ENCODE measurements at regions not wholly inside any gene's neighbourhood (a gene's known extent, or its start where the extent isn't known, plus 50 kb on each side); places are given as distances from the start of the nearest gene placed in this dataset.

- H3K36me3 ChIP-seq = no peaks in the 10 kb centered on the region
- H3K4me1 ChIP-seq (ENCODE audit: insufficient read depth) = no peaks in the 10 kb centered on the region
- TF ChIP-seq POLR2A (IDR thresholded peaks at IDR 0.05) (no peak), CTCF (IDR thresholded peaks at IDR 0.05) (no peak), EP300 (IDR thresholded peaks at IDR 0.05) (no peak)
- no peak overlapping the region for H3K27ac ChIP-seq
- no peaks in the 10 kb centered on the region for H3K27me3 ChIP-seq
- no peaks in the 10 kb centered on the region for H3K9me3 ChIP-seq
- no peak for DNase-seq
- 6 to 26% (median 22%) methylated on average over 2 of the region's 2 CpGs for WGBS, 3 donors
- intact Hi-C loops (cut with DNase I) = loop anchor here in 1 of 4 donors (10.0 kb wide), 1 partner anchor 112 kb away; no protein-coding TSS in a partner anchor
- H3K4me3 ChIP-seq = no peak overlapping the region
Measured at GRCh38 chr9:26742828-26743476, 149.7 kb downstream of the CAAP1 start.

- intact Hi-C loops (cut with DNase I) = no loop called here
- no peaks in the 10 kb centered on the region for H3K9me3 ChIP-seq
- no peak overlapping the region for H3K4me3 ChIP-seq
- 84 to 91% (median 85%) methylated on average over 4 of the region's 4 CpGs for WGBS, 3 donors
- H3K27ac ChIP-seq = no peak overlapping the region
- TF ChIP-seq CTCF (IDR thresholded peaks at IDR 0.05) (no peak), POLR2A (IDR thresholded peaks at IDR 0.05) (no peak), EP300 (IDR thresholded peaks at IDR 0.05) (no peak)
- H3K36me3 ChIP-seq = no peaks in the 10 kb centered on the region
- no peak for DNase-seq
- no peaks in the 10 kb centered on the region for H3K27me3 ChIP-seq
- H3K4me1 ChIP-seq (ENCODE audit: insufficient read depth) = no peaks in the 10 kb centered on the region
Measured at GRCh38 chr9:26735160-26735559, 157.4 kb downstream of the CAAP1 start.

GRCh38 chr9:26729187-26729586, 163.4 kb downstream of the CAAP1 start:
- no peak for DNase-seq
- intact Hi-C loops (cut with DNase I) = loop anchor here in 1 of 4 donors (5.0 kb wide), 1 partner anchor 1647 kb away; no protein-coding TSS in a partner anchor
- H3K36me3 ChIP-seq = no peaks in the 10 kb centered on the region
- no peaks in the 10 kb centered on the region for H3K27me3 ChIP-seq
- H3K4me1 ChIP-seq (ENCODE audit: insufficient read depth) = no peaks in the 10 kb centered on the region
- TF ChIP-seq EP300 (IDR thresholded peaks at IDR 0.05) = no peak
- TF ChIP-seq CTCF (IDR thresholded peaks at IDR 0.05) = no peak
- WGBS, 3 donors = 80 to 88% (median 84%) methylated on average over 3 of the region's 3 CpGs
- H3K9me3 ChIP-seq = no peaks in the 10 kb centered on the region
- no peak overlapping the region for H3K4me3 ChIP-seq
- no peak overlapping the region for H3K27ac ChIP-seq

GRCh38 chr9:26727471-26727870, 165.1 kb downstream of the CAAP1 start:
- H3K4me1 ChIP-seq (ENCODE audit: insufficient read depth) = no peaks in the 10 kb centered on the region
- TF ChIP-seq EP300 (IDR thresholded peaks at IDR 0.05) (no peak), POLR2A (IDR thresholded peaks at IDR 0.05) (no peak), CTCF (IDR thresholded peaks at IDR 0.05) (no peak)
- H3K36me3 ChIP-seq = no peaks in the 10 kb centered on the region
- 74 to 82% (median 77%) methylated on average over 3 of the region's 3 CpGs for WGBS, 3 donors
- H3K9me3 ChIP-seq = no peaks in the 10 kb centered on the region
- H3K27me3 ChIP-seq = no peaks in the 10 kb centered on the region
- intact Hi-C loops (cut with DNase I) = loop anchor here in 1 of 4 donors (5.0 kb wide), 1 partner anchor 1645 kb away; no protein-coding TSS in a partner anchor
- no peak overlapping the region for H3K4me3 ChIP-seq
- H3K27ac ChIP-seq = no peak overlapping the region
- DNase-seq = no peak
